ENCODE measurements at regions not wholly inside any gene's neighbourhood (a gene's known extent, or its start where the extent isn't known, plus 50 kb on each side); places are given as distances from the start of the nearest gene placed in this dataset.

DNA sequence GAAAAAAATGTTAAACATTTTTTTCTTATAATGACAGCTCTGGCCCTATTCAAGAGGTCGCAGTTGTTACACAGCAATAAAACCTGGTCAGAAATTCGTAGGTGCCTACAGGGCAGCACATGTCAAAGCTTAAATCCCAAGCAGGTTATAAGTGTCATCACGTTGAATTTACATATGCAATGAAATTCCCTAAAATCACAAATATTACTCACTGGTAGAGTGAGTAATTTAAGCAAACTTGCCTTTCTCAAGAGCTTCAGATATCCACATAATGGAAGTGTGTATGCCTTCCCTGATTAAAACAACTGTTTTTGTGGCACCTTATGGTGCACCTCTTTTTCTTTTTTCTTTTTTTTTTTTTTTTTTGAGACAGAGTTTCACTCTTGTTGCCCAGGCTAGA, 90.7 kb upstream of the FNDC3B start:
- no peak for TF ChIP-seq EZH2 (IDR thresholded peaks at IDR 0.05)
- no peak for TF ChIP-seq POLR2AphosphoS5 (IDR thresholded peaks at IDR 0.05; ENCODE audit: borderline replicate concordance, low read depth, low read length)
- no peak for TF ChIP-seq FOXP2 (optimal IDR thresholded peaks at IDR 0.05; ENCODE audit: control extremely low read depth, extremely low read length, insufficient read depth)
